ENCODE measurements at regions not wholly inside any gene's neighbourhood (a gene's known extent, or its start where the extent isn't known, plus 50 kb on each side); places are given as distances from the start of the nearest gene placed in this dataset.

- TF ChIP-seq CTCF (IDR thresholded peaks at IDR 0.05; ENCODE audit: insufficient read depth, low read depth, low read length, missing control alignments), result no peak
- no peak for DNase-seq (ENCODE audit: low read depth)
- H3K4me3 ChIP-seq (ENCODE audit: low read depth, low read length), result no peak overlapping the region
These were observed 60.2 kb upstream of the COMTD1 start for GRCh38 chr10:75295868-75296441.

GRCh38 chr10:75294866-75295701 is 59.3 kb upstream of the COMTD1 start:
- peak overlapping the region; percentile 54 for H3K4me3 ChIP-seq (ENCODE audit: low read depth, low read length)
- TF ChIP-seq CTCF (IDR thresholded peaks at IDR 0.05; ENCODE audit: insufficient read depth, low read depth, low read length, missing control alignments), result peak; percentile 4
- peak; percentile 48 for DNase-seq (ENCODE audit: low read depth)

GRCh38 chr10:75294518-75294865 is 58.7 kb upstream of the COMTD1 start:
- H3K4me3 ChIP-seq (ENCODE audit: low read depth, low read length), result peak overlapping the region; percentile 54
- no peak for DNase-seq (ENCODE audit: low read depth)
- no peak for TF ChIP-seq CTCF (IDR thresholded peaks at IDR 0.05; ENCODE audit: insufficient read depth, low read depth, low read length, missing control alignments)

- TF ChIP-seq CTCF (IDR thresholded peaks at IDR 0.05; ENCODE audit: insufficient read depth, low read depth, low read length, missing control alignments), result no peak
- no peak for DNase-seq (ENCODE audit: low read depth)
- H3K4me3 ChIP-seq (ENCODE audit: low read depth, low read length), result no peak overlapping the region
These were observed 58.3 kb upstream of the COMTD1 start for GRCh38 chr10:75294031-75294437.

- no peak overlapping the region for H3K4me3 ChIP-seq (ENCODE audit: low read depth, low read length)
- no peak for DNase-seq (ENCODE audit: low read depth)
- TF ChIP-seq CTCF (IDR thresholded peaks at IDR 0.05; ENCODE audit: insufficient read depth, low read depth, low read length, missing control alignments), result no peak
These were observed 57.7 kb upstream of the COMTD1 start for GRCh38 chr10:75293446-75293820.

- TF ChIP-seq CTCF (IDR thresholded peaks at IDR 0.05; ENCODE audit: insufficient read depth, low read depth, low read length, missing control alignments), result no peak
- no peak for DNase-seq (ENCODE audit: low read depth)
- no peak overlapping the region for H3K4me3 ChIP-seq (ENCODE audit: low read depth, low read length)
These were observed 57.2 kb upstream of the COMTD1 start for GRCh38 chr10:75292794-75293445.

All from GM12865 (cell line).